GM21529 (cell line): ENCODE measurements at regions not wholly inside any gene's neighbourhood (a gene's known extent, or its start where the extent isn't known, plus 50 kb on each side); places are given as distances from the start of the nearest gene placed in this dataset.
"Not testable (repeated sequence)": the region's sequence is repeated elsewhere in the genome, so short reads cannot be mapped to it uniquely, and the experiment has no call there.

Source experiments
- ATAC-seq: cut with Tn5 transposase; IDR thresholded peaks from one replicate; pipeline ENCODE4 v1.9.1; 2021; ENCODE audit not compliant: unreplicated experiment

DNA sequence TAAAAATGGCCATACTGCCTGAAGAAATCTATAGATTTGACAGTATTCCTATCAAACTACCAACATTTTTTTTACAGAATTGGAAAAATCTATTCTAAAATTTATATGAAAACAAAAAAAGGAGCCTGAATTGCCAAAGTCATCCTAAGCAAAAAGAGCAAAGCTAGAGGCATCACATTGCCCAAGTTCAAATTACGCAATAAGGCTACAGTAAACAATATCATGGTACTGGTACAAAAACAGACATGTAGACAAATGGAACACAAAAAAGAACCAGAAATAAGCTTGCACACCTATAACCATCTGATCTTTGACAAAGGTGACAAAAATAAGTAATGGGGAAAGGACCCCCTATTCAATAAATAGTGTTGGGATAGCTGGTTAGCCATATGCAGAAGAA is 50.2 kb upstream of the THSD7B start:
- ATAC-seq = no peak

DNA sequence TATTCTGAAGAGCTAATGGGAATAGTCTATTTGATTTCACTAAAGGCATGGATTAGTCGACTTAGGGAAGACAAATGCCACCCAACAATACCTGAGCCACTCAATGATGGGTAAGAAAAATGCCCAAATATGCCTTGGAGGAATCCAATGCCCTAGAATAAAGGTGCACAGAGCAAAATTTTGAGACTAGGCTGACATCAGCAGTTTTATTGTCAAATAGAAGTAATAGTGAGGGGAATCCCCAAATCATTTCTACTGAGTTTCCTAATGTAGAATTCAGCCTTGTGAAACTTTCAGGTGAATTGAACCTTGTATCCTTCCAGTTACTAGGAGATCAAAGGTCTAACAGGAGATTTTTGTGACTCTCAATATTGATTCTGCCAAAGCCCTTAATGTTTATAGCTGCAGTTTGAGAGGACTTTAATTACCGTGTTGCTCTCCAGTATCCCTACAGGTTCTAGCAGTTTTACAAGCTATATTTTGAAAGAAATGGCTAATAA is 50.8 kb upstream of the THSD7B start:
- no peak for ATAC-seq

- ATAC-seq = no peak
Measured at GRCh38 chr2:136713739-136714138, 51.6 kb upstream of the THSD7B start.

GRCh38 chr2:136705336-136705735 is 60.0 kb upstream of the THSD7B start:
- ATAC-seq = no peak

DNA sequence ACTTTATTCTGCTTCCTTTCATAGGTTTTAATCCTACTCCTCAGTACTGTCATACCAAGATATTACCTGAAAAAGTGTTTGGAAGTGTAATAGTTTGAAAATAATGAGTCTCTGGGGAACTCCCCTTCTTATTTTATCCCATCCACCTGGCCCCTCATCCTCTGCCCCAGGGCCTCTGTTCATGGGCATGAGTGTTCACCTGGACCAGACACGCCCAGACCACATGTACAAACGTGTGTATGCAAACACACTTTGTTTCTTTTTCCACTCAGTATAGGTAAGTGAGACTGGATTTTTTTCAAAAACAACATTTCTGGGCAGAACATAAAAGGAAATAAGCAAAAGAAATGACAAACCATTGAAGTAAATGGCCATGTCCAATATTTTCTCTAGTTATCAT is 62.1 kb upstream of the THSD7B start:
- no peak for ATAC-seq

DNA sequence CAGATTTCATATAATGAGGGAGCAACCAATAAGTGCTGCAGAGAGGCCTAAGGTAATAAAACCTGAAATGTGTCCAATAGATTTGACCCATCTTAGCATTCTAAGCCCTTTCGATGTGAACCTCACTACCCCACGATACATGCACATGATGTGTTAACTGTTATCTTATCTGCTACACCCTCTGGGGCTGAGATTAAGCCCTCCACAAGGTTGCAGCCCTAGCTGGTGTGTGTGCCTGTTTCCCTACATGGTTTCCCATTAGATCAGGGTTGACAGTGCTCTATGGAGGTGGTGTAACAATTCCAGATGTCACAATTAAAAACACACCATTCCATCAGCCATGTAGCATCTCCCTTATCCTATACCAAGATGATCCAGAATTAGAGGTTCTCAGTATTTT is 68.9 kb upstream of the THSD7B start:
- ATAC-seq = no peak

- no peak for ATAC-seq
Measured at GRCh38 chr2:136693966-136694365, 71.4 kb upstream of the THSD7B start.

DNA sequence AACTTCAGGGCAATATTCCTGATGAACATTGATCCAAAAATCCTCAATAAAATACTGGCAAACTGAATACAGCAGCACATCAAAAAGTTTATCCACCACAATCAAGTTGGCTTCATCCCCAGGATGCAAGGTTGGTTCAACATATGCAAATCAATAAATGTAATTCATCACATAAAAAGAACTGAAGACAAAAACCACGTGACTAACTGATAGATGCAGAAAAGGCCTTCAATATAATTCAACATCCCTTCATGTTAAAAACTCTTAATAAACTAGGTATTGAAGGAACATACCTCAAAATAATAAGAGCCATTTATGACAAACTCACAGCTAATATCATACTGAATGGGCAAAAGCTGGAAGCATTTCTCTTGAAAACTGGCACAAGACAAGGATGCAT is 85.3 kb upstream of the THSD7B start:
- ATAC-seq = not testable (repeated sequence)

GRCh38 chr2:136665736-136666135 is 99.6 kb upstream of the THSD7B start:
- ATAC-seq = no peak

GRCh38 chr2:136664713-136665405 is 100.5 kb upstream of the THSD7B start:
- no peak for ATAC-seq

DNA sequence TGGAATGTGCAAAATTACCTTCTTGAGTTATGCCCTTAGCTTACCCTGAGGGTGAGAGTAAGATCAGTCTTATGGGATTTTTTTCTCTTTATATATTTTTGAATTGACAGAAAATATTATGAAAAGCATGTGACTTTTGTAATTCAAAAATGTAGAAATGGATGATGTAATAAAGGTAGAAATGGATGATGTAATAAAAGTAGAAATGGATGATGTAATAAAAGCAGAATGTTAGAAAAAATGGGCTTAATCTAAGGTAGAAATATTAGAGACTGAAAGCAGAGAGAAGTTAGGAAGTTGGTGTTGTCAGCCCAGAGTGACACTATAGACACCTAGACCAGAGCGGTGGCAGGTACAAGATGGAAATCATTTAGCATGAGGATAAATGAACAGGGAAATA is 107.1 kb upstream of the THSD7B start:
- ATAC-seq = no peak

GRCh38 chr2:136653861-136654260 is 111.5 kb upstream of the THSD7B start:
- ATAC-seq = no peak

DNA sequence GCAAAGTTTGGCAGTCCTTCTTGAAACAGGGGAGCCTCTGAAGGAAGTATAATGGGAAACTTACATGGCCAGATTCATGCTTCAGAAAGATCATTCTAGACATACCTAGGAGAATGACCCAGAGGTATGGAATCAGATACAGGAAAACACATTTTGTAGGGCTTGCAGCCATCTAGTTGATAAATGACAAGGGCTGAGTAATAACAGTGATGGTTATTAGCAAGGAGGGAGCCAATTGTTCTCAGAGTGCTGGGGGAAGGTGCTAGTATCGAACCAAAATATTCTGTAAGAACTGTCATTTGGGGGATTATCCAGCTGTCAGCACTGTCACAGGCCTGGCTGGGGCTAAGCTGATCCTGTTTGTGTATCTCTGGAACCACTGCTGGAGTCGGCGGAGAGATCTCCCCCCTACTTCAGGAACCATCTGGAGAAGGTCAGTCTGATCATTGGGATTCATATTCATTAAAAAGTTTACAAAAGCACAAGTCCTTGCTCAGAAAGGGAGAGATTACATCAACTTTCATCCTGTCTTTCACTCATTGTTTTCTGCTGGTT is 113.8 kb upstream of the THSD7B start:
- no peak for ATAC-seq

DNA sequence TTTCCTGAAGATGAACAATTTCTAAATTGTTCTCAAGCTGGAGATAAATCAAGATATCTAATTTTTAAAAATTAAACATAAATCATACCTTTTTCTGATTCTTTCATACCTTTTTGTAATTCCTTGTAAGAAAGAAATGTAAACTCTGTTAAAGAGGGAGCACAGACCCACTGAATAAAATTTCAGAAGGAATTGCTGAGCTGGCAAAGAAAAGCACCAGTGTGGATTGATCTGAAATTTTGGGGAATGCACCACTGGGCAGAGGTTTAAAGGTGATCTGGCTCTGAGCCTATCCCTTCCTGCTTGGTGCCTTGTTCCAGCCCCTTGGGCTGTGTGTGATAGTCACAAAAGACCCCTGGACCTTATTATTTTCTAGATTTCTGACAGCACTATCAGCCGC is 118.3 kb upstream of the THSD7B start:
- ATAC-seq = no peak

DNA sequence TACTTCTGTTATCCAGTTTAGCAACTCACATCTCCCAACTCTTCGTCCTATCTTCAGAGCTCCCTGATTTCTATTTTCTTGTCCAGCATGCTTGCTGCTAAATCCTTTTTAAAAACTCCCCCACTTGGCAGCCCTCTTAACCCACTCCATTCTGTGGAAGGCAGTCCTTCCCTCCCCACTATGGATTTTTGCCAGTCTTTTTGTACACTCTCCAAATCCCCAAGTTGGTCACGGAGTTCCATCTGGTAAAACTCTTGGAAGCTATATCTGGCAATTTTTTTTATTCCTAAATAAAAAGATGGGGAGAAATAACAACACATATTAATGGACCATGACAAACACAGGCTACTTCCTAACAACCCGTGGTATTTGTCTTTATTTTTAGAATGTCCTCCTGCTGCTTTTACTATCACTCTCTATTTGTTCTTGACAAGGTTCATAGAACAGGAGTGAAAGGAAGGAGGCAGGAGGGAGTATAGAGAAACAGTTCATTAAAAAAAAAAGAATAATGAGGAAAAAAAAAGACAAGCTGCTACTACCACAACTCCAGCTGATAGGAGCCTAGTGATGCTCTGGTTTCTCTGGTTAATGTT is 120.0 kb upstream of the THSD7B start:
- ATAC-seq = no peak

- ATAC-seq = no peak
Measured at GRCh38 chr2:136639651-136640050, 125.7 kb upstream of the THSD7B start.

- ATAC-seq = no peak
Measured at GRCh38 chr2:136638193-136638592, 127.2 kb upstream of the THSD7B start.

DNA sequence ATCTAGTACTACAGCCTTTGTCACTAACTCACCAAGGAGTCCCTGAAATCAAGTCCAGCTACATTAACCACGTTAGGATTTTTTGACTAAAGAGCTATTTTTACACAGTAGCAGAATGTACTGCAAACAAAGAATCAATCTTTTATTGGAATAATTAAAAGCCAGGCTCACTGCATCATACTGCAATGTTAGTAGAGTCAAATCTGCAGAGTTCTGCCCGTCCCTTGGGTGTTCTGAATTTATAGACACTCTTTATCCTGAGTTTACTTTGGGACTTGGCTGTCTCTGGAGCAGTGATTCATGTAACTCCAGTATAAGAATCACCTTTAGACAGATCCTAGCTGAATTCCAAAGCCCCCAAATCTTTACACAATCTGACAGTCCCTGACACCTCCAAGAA is 127.9 kb upstream of the THSD7B start:
- ATAC-seq = no peak

DNA sequence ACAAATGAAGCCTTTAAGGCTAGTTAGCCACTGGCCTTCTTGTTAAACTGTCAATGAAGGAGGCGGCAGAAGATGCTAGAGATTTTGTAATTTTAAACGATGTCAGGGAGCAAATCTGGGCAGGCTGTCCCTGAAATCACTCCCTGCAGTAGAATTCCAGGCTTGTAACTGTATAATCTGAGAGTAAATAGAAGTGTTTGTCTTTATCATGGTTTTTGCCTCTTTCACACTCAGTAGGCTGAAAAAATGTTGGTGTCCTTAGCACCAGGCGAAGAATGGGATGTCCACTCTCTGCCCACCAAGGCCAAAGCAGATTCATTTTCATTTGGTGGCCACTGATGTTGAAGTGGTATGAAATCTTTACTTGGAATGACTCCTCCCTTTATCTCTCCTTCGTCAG is 136.9 kb upstream of the THSD7B start:
- ATAC-seq = no peak

- ATAC-seq = no peak
Measured at GRCh38 chr2:136613096-136613495, 152.2 kb upstream of the THSD7B start.

- no peak for ATAC-seq
Measured at GRCh38 chr2:136612079-136612478, 153.3 kb upstream of the THSD7B start.

DNA sequence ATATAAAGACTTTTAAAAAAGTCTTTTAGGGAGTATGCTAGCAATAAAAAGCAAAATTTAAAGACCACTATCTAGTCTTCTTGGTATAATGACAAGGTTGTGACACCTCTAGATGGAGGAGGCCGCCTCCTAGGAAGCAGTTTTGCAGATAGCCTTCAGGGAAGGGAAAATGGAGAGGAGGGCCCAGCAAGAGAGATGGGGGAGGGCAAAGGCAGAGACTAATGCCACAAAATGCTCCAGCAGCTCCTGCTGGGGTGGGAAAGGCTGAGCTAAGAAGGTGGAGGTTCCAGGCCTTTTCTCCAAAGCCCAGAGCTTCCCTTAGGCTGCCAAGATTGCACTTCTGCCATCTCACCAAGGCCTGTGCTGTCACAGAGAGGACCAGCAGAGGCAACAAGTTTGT is 153.9 kb upstream of the THSD7B start:
- ATAC-seq = no peak
